GM23338 (cell line): ENCODE measurements at regions not wholly inside any gene's neighbourhood (a gene's known extent, or its start where the extent isn't known, plus 50 kb on each side); places are given as distances from the start of the nearest gene placed in this dataset.

Experiments used
- ATAC-seq: fragments of 200-7000 bp; cut with Tn5 transposase; 3 replicates; pipeline ENCODE4 v1.9.1; 2020
- DNase-seq: peaks from one replicate; pipeline ENCODE4 v3.0.0-alpha.2; 2015; ENCODE audit warnings: low spot score
- H2AFZ ChIP-seq: fragments of 200-600 bp; sonication (generic); 2 replicates; pipeline ENCODE4 v1.8.0; 2016; ENCODE audit warnings: antibody characterized with exemption, mild to moderate bottlenecking, moderate library complexity
- H3F3A ChIP-seq: fragments of 200-600 bp; sonication (generic); replicated peaks from 2 replicates; pipeline ENCODE4 v1.8.0; 2017; ENCODE audit warnings: antibody characterized with exemption, mixed run types, low read depth
- H3K27ac ChIP-seq: fragments of 200-600 bp; sonication (generic); 2 replicates; pipeline ENCODE4 v1.6.1; 2016; ENCODE audit warnings: low read depth
- H3K27me3 ChIP-seq: fragments of 200-600 bp; sonication (generic); 2 replicates; pipeline ENCODE4 v1.8.0; 2016; ENCODE audit warnings: mild to moderate bottlenecking, mixed run types, moderate library complexity; ENCODE audit not compliant: insufficient read depth
- H3K36me3 ChIP-seq: fragments of 200-600 bp; sonication (generic); 2 replicates; pipeline ENCODE4 v1.8.0; 2016; ENCODE audit warnings: mild to moderate bottlenecking; ENCODE audit not compliant: insufficient read depth
- H3K4me1 ChIP-seq: fragments of 200-600 bp; sonication (generic); 2 replicates; pipeline ENCODE4 v1.8.0; 2016; ENCODE audit warnings: mild to moderate bottlenecking, moderate library complexity; ENCODE audit not compliant: insufficient read depth
- H3K4me2 ChIP-seq: fragments of 200-600 bp; sonication (generic); 2 replicates; pipeline ENCODE4 v1.7.1; 2017; ENCODE audit warnings: mixed run types
- H3K4me3 ChIP-seq: fragments of 200-600 bp; sonication (generic); 2 replicates; pipeline ENCODE4 v1.6.1; 2016; ENCODE audit warnings: mixed run types
- H3K79me2 ChIP-seq: fragments of 200-600 bp; sonication (generic); replicated peaks from 2 replicates; pipeline ENCODE4 v1.8.0; 2017; ENCODE audit warnings: mild to moderate bottlenecking; ENCODE audit not compliant: insufficient read depth
- H3K9me2 ChIP-seq: fragments of 200-600 bp; sonication (generic); 2 replicates; pipeline ENCODE4 v1.8.0; 2017; ENCODE audit not compliant: insufficient read depth
- H4K20me1 ChIP-seq: fragments of 200-600 bp; sonication (generic); replicated peaks from 2 replicates; pipeline ENCODE4 v1.8.0; 2017; ENCODE audit warnings: mild to moderate bottlenecking; ENCODE audit not compliant: insufficient read depth
- H3K27ac Mint-ChIP-seq: 2 replicates; pipeline ENCODE4 v1.8.0; 2020; ENCODE audit warnings: inconsistent platforms, mild to moderate bottlenecking, moderate library complexity, mixed read lengths
- H3K27me3 Mint-ChIP-seq: 3 replicates; pipeline ENCODE4 v1.8.0; 2022; ENCODE audit warnings: low read depth, mild to moderate bottlenecking, moderate library complexity, mixed read lengths, inconsistent platforms; ENCODE audit not compliant: insufficient read depth, poor library complexity
- H3K36me3 Mint-ChIP-seq: 3 replicates; pipeline ENCODE4 v1.8.0; 2021; ENCODE audit warnings: low read depth, mild to moderate bottlenecking, inconsistent platforms, moderate library complexity, mixed read lengths
- H3K4me1 Mint-ChIP-seq: 3 replicates; pipeline ENCODE4 v1.8.0; 2020; ENCODE audit warnings: mild to moderate bottlenecking, inconsistent platforms, mixed read lengths
- H3K4me3 Mint-ChIP-seq: 3 replicates; pipeline ENCODE4 v1.8.0; 2021; ENCODE audit warnings: moderate library complexity, mild to moderate bottlenecking, inconsistent platforms, mixed read lengths
- H3K9me3 Mint-ChIP-seq: 3 replicates; pipeline ENCODE4 v1.8.0; 2020; ENCODE audit warnings: moderate library complexity, mild to moderate bottlenecking, inconsistent platforms, mixed read lengths
- CREB1 ChIP-seq: fragments of 250-450 bp; sonication (Bioruptor Pico); IDR thresholded peaks from 2 replicates; pipeline ENCODE4 v1.5.0; 2020; ENCODE audit warnings: low read depth, mild to moderate bottlenecking, moderate library complexity
- CTCF ChIP-seq, 2 experiments: fragments of 200-600 bp in 1 of 2; sonication (generic) in 1 of 2; conservative IDR thresholded peaks; 2 replicates each; pipeline versions ENCODE4 v1.5.1 to v1.6.1; 2016 to 2017; ENCODE audit warnings: antibody characterized with exemption in 2 of 2, low read depth in 2 of 2, mild to moderate bottlenecking in 2 of 2, moderate library complexity in 1 of 2
- ETS1 ChIP-seq: IDR thresholded peaks from 2 replicates; pipeline ENCODE4 v1.6.1; 2016; ENCODE audit warnings: antibody characterized with exemption
- EZH2 ChIP-seq: fragments of 200-600 bp; sonication (generic); IDR thresholded peaks from one replicate; pipeline ENCODE4 v1.8.0; 2017; ENCODE audit warnings: antibody characterized with exemption, mild to moderate bottlenecking, low read depth; ENCODE audit not compliant: unreplicated experiment
- EZH2phosphoT487 ChIP-seq: fragments of 200-600 bp; sonication (generic); IDR thresholded peaks from one replicate; pipeline ENCODE4 v1.8.1; 2018; ENCODE audit warnings: antibody characterized with exemption; ENCODE audit not compliant: unreplicated experiment
- JUNB ChIP-seq: IDR thresholded peaks from one replicate; pipeline ENCODE4 v1.6.1; 2016; ENCODE audit warnings: antibody characterized with exemption; ENCODE audit not compliant: unreplicated experiment
- NANOG ChIP-seq: IDR thresholded peaks from 2 replicates; pipeline ENCODE4 v1.6.1; 2016; ENCODE audit warnings: antibody characterized with exemption, borderline replicate concordance
- POLR2AphosphoS5 ChIP-seq: IDR thresholded peaks from 2 replicates; pipeline ENCODE4 v1.6.1; 2016; ENCODE audit warnings: antibody characterized with exemption, low read depth
- REST ChIP-seq: IDR thresholded peaks from one replicate; pipeline ENCODE4 v1.6.1; 2018; ENCODE audit warnings: antibody characterized with exemption; ENCODE audit not compliant: unreplicated experiment
- STAT1 ChIP-seq: IDR thresholded peaks from one replicate; pipeline ENCODE4 v1.6.1; 2016; ENCODE audit warnings: antibody characterized with exemption; ENCODE audit not compliant: unreplicated experiment
- ZNF114 ChIP-seq: fragments of 250-450 bp; sonication (Bioruptor Pico); IDR thresholded peaks from 2 replicates; pipeline ENCODE4 v1.5.0; 2020; ENCODE audit warnings: mild to moderate bottlenecking, moderate library complexity
- ZNF331 ChIP-seq: fragments of 250-450 bp; sonication (Bioruptor Pico); IDR thresholded peaks from 2 replicates; pipeline ENCODE4 v1.5.0; 2020; ENCODE audit warnings: low read depth, mild to moderate bottlenecking, moderate library complexity
- ZNF462 ChIP-seq: fragments of 250-450 bp; sonication (Bioruptor Pico); IDR thresholded peaks from 2 replicates; pipeline ENCODE4 v1.5.0; 2020; ENCODE audit warnings: mild to moderate bottlenecking, moderate library complexity

- Histone ChIP-seq H3F3A (no peaks in the 10 kb centered on the region), H4K20me1 (no peaks in the 10 kb centered on the region), H3K79me2 (no peaks in the 10 kb centered on the region), H3K27ac (no peak overlapping the region), H3K36me3 (no peaks in the 10 kb centered on the region), H3K27me3 (no peaks in the 10 kb centered on the region), H3K4me2 (no peak overlapping the region), H2AFZ (no peak overlapping the region), H3K4me1 (peaks cover 29% of the 10 kb centered on the region), H3K4me3 (no peak overlapping the region), H3K9me2 (no peaks in the 10 kb centered on the region)
- Mint-ChIP-seq H3K9me3 (no peaks in the 10 kb centered on the region), H3K36me3 (no peaks in the 10 kb centered on the region), H3K4me3 (no peak overlapping the region), H3K27ac (no peak overlapping the region), H3K4me1 (peaks cover 36% of the 10 kb centered on the region), H3K27me3 (no peaks in the 10 kb centered on the region)
- no peak for TF ChIP-seq NANOG
- no peak for TF ChIP-seq ZNF114 (CRISPR knock-in tag)
- no peak for TF ChIP-seq STAT1
- TF ChIP-seq CREB1 (CRISPR knock-in tag), result no peak
- no peak for TF ChIP-seq CTCF (conservative IDR thresholded peaks at IDR 0.05; ENCODE audit: low read depth in 2 of 2)
- TF ChIP-seq REST, result no peak
- TF ChIP-seq EZH2phosphoT487, result no peak
- no peak for TF ChIP-seq ETS1
- TF ChIP-seq EZH2, result no peak
- no peak for TF ChIP-seq ZNF462 (CRISPR knock-in tag)
- no peak for TF ChIP-seq JUNB
- no peak for TF ChIP-seq ZNF331 (CRISPR knock-in tag)
- no peak for TF ChIP-seq POLR2AphosphoS5
- no peak for ATAC-seq
- no peak for DNase-seq
Measured at GRCh38 chr2:175855794-175856453, 146.1 kb downstream of the LNPK start.
